ENCODE measurements at regions not wholly inside any gene's neighbourhood (a gene's known extent, or its start where the extent isn't known, plus 50 kb on each side); places are given as distances from the start of the nearest gene placed in this dataset.
"Not testable (repeated sequence)": the region's sequence is repeated elsewhere in the genome, so short reads cannot be mapped to it uniquely, and the experiment has no call there.

DNA sequence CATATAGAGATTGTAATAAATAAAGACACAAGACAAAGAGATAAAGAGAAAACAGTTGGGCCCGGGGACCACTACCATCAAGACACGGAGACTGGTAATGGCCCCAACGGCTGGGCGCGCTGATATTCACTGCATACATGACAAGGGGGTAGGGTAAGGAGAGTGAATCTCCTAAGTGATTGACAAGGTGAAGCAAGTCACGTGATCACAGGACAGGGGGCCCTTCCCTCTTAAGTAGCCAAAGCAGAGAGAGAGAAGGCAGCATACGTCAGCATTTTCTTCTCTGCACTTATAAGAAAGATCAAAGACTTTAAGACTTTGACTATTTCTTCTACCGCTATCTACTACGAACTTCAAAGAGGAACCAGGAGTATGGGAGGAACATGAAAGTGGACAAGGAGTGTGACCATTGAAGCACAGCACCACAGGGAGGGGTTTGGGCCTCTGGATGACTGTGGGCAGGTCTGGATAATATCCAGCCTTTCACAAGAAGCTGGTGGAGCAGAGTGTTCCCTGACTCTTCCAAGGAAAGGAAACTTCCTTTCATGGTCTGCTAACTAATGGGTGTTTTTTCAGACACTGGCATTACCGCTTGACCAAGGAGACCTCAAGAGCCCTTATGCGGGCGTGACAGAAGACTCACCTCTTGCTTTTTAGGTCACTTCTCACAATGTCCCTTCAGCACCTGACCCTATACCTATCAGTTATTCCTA, 75.6 kb downstream of the MRPL39 start:
- H3K79me2 ChIP-seq (ENCODE audit: low read length); H3K36me3 ChIP-seq (replicated peaks; ENCODE audit: low read depth, low read length); H3K9ac ChIP-seq (ENCODE audit: low read length); H3K4me3 ChIP-seq (ENCODE audit: low read length); H3K4me2 ChIP-seq (ENCODE audit: low read length); H2AFZ ChIP-seq (ENCODE audit: low read depth, low read length); H3K9me3 ChIP-seq (ENCODE audit: insufficient read depth, low read length); H3K4me1 ChIP-seq (ENCODE audit: low read length); H3K27ac ChIP-seq (ENCODE audit: low read length); H4K20me1 ChIP-seq (ENCODE audit: insufficient read depth, low read length); H3K27me3 ChIP-seq (ENCODE audit: low read depth, low read length): not testable (repeated sequence)

DNA sequence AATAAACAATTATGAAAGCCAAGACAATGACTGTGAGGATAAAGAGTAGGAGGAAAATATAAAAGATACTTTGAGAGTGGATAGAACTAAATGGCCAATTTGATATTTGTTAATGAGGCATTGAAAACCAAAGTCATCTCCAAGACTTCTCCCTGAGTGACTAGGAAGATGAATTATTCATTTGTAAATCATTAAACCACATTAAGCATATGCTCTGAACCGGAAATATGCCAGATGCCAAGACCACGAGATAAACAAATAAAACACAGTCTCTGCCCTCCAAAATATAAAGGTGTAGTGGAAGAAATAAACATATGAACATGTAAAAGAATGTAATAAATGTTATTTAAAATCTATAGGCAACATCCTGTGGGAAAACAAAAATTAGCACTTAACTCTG, 78.8 kb downstream of the MRPL39 start:
- Histone ChIP-seq H4K20me1 (ENCODE audit: insufficient read depth, low read length) (no peaks in the 10 kb centered on the region), H3K27ac (ENCODE audit: low read length) (no peak overlapping the region), H3K27me3 (ENCODE audit: low read depth, low read length) (no peaks in the 10 kb centered on the region), H3K4me2 (ENCODE audit: low read length) (no peak overlapping the region), H3K9me3 (ENCODE audit: insufficient read depth, low read length) (no peaks in the 10 kb centered on the region), H3K9ac (ENCODE audit: low read length) (no peak overlapping the region), H3K4me3 (ENCODE audit: low read length) (no peak overlapping the region), H2AFZ (ENCODE audit: low read depth, low read length) (no peak overlapping the region), H3K36me3 (replicated peaks; ENCODE audit: low read depth, low read length) (no peaks in the 10 kb centered on the region), H3K79me2 (ENCODE audit: low read length) (no peaks in the 10 kb centered on the region), H3K4me1 (ENCODE audit: low read length) (no peaks in the 10 kb centered on the region)
- TF ChIP-seq, protein P1, sequence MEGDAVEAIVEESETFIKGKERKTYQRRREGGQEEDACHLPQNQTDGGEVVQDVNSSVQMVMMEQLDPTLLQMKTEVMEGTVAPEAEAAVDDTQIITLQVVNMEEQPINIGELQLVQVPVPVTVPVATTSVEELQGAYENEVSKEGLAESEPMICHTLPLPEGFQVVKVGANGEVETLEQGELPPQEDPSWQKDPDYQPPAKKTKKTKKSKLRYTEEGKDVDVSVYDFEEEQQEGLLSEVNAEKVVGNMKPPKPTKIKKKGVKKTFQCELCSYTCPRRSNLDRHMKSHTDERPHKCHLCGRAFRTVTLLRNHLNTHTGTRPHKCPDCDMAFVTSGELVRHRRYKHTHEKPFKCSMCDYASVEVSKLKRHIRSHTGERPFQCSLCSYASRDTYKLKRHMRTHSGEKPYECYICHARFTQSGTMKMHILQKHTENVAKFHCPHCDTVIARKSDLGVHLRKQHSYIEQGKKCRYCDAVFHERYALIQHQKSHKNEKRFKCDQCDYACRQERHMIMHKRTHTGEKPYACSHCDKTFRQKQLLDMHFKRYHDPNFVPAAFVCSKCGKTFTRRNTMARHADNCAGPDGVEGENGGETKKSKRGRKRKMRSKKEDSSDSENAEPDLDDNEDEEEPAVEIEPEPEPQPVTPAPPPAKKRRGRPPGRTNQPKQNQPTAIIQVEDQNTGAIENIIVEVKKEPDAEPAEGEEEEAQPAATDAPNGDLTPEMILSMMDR (IDR thresholded peaks at IDR 0.05; ENCODE audit: low read depth, low read length): no peak
- TF ChIP-seq EZH2phosphoT487 (IDR thresholded peaks at IDR 0.05; ENCODE audit: low read depth): no peak

DNA sequence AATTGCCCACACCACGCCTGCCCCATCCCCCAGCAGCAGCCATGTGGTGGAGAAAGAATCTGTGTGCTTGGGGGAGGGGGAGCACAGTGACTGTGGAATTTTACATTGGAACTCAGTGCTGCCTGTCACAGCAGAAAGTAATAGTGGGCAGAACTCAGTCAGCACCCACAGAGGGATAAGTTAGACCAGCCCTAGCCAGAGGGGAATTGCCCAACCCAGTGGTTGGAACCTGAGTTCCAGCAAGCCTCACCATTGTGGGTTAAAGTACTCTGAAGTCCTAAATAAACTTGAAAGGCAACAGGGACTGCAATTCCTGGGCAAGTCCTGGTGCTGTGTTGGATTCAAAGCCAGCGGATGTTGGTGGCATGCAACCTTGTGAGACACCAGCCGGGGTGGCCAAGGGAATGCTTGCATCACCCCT, 88.8 kb downstream of the MRPL39 start:
- TF ChIP-seq, protein P1 (IDR thresholded peaks at IDR 0.05; ENCODE audit: low read depth, low read length): no peak
- no peak for TF ChIP-seq EZH2phosphoT487 (IDR thresholded peaks at IDR 0.05; ENCODE audit: low read depth)
- Histone ChIP-seq H3K9ac (ENCODE audit: low read length) (no peak overlapping the region), H3K27me3 (ENCODE audit: low read depth, low read length) (no peaks in the 10 kb centered on the region), H3K9me3 (ENCODE audit: insufficient read depth, low read length) (peaks cover 3% of the 10 kb centered on the region), H4K20me1 (ENCODE audit: insufficient read depth, low read length) (no peaks in the 10 kb centered on the region), H3K79me2 (ENCODE audit: low read length) (no peaks in the 10 kb centered on the region), H3K4me1 (ENCODE audit: low read length) (no peaks in the 10 kb centered on the region), H3K27ac (ENCODE audit: low read length) (no peak overlapping the region), H2AFZ (ENCODE audit: low read depth, low read length) (no peak overlapping the region), H3K4me3 (ENCODE audit: low read length) (no peak overlapping the region), H3K36me3 (replicated peaks; ENCODE audit: low read depth, low read length) (peaks cover 3% of the 10 kb centered on the region), H3K4me2 (ENCODE audit: low read length) (no peak overlapping the region)

DNA sequence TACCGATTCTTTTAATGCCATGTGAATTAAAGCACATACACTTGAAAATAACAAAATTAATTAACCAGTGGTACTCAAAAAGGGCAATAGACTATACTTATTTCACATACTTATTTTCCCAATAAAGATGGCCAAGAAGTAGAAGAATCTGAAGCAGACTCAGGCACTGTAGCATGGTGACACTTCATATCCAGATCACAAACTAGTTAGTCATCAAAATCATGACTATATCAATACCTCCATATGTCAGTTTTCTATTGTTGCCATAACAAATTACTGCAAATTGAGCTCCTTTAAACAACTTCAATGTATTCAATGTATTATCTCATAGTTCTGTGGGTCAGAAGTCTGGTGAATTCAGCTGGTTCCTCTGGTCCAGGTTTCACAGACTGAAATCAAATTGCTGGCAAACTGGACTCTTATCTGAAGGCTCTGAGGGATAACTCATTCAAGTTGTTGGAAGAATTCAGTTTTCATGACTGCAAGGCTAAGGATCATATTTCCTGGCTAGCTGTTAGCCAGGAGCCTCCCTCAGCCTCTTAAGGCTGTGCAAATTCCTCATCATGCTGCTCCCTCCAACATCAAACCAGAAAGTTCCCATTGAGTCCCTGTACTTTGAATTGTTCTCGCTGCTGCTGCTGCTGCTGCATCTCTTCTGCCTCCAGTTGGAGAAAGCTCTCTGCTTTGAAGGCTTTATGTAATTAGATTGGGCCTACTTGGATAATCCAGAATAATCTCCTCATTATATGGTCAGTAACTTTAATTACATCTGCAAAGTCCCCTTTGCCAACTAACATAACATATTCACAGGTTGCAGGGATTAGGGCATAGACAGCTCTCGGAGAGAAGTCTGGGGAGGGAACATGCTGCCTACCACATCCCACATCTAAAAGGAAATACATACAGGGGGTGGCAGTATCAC, 91.5 kb downstream of the MRPL39 start:
- TF ChIP-seq, protein P1 (IDR thresholded peaks at IDR 0.05; ENCODE audit: low read depth, low read length): no peak
- TF ChIP-seq EZH2phosphoT487 (IDR thresholded peaks at IDR 0.05; ENCODE audit: low read depth): no peak
- no peak overlapping the region for H2AFZ ChIP-seq (ENCODE audit: low read depth, low read length)
- peaks cover 14% of the 10 kb centered on the region for H3K79me2 ChIP-seq (ENCODE audit: low read length)
- peaks cover 3% of the 10 kb centered on the region for H3K36me3 ChIP-seq (replicated peaks; ENCODE audit: low read depth, low read length)
- peaks cover 2% of the 10 kb centered on the region for H3K9me3 ChIP-seq (ENCODE audit: insufficient read depth, low read length)
- H3K4me1 ChIP-seq (ENCODE audit: low read length): peaks cover 23% of the 10 kb centered on the region
- no peak overlapping the region for H3K9ac ChIP-seq (ENCODE audit: low read length)
- H3K27ac ChIP-seq (ENCODE audit: low read length): no peak overlapping the region
- H3K4me2 ChIP-seq (ENCODE audit: low read length): no peak overlapping the region
- no peaks in the 10 kb centered on the region for H3K27me3 ChIP-seq (ENCODE audit: low read depth, low read length)
- no peak overlapping the region for H3K4me3 ChIP-seq (ENCODE audit: low read length)
- H4K20me1 ChIP-seq (ENCODE audit: insufficient read depth, low read length): no peaks in the 10 kb centered on the region

Data from OCI-LY3 (cell line).